NT2/D1 (cell line): ENCODE measurements at regions not wholly inside any gene's neighbourhood (a gene's known extent, or its start where the extent isn't known, plus 50 kb on each side); places are given as distances from the start of the nearest gene placed in this dataset.

Experiments
- DNase-seq: peaks from one replicate; pipeline ENCODE4 v3.0.0-alpha.2; 2011; ENCODE audit warnings: low read depth, low spot score
- H3K27me3 ChIP-seq: 2 replicates; pipeline ENCODE4 v1.6.0; 2011; ENCODE audit warnings: mild to moderate bottlenecking; ENCODE audit not compliant: insufficient read length, insufficient read depth
- H3K36me3 ChIP-seq: 2 replicates; pipeline ENCODE4 v1.6.1; 2011; ENCODE audit warnings: mild to moderate bottlenecking, low read length, mixed read lengths; ENCODE audit not compliant: insufficient read depth, insufficient read length
- H3K4me1 ChIP-seq: 2 replicates; pipeline ENCODE4 v1.5.1; 2011; ENCODE audit not compliant: insufficient read depth, insufficient read length
- H3K4me3 ChIP-seq: 2 replicates; pipeline ENCODE4 v1.5.1; 2011; ENCODE audit warnings: low read depth; ENCODE audit not compliant: insufficient read length
- H3K9ac ChIP-seq: 2 replicates; pipeline ENCODE4 v1.6.0; 2011; ENCODE audit warnings: low read depth; ENCODE audit not compliant: insufficient read length
- H3K9me3 ChIP-seq: 2 replicates; pipeline ENCODE4 v1.5.1; 2011; ENCODE audit warnings: mild to moderate bottlenecking, low read length; ENCODE audit not compliant: insufficient read depth
- SUZ12 ChIP-seq: IDR thresholded peaks from 2 replicates; pipeline ENCODE4 v1.6.1; 2011; ENCODE audit not compliant: insufficient read length, insufficient read depth; ENCODE audit errors: extremely low read depth
- YY1 ChIP-seq: IDR thresholded peaks from 2 replicates; pipeline ENCODE4 v1.6.1; 2011; ENCODE audit not compliant: insufficient read length, insufficient read depth
- ZNF274 ChIP-seq: IDR thresholded peaks from 2 replicates; pipeline ENCODE4 v1.6.1; 2011; ENCODE audit warnings: mild to moderate bottlenecking, low read depth, low read length

DNA sequence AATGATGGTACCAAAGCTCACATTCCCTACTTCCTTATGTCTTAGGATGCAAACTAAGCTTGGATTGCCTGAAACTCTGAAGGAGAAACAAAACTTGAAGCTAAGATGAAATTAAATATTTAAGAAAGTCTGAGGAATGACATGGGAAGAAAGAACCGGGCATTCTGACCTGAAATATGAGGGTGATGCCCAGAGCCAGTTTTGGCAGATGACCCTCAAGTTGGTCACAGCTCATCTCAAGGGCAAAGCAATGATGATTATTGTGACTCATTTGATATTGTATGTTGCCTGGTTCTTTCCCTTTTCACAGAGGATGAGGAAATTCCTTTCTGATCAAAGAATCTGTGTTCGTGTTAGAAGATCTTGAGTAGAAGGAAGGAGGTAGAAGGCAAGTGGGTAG, 96.0 kb upstream of the NHS start:
- no peaks in the 10 kb centered on the region for H3K27me3 ChIP-seq
- TF ChIP-seq SUZ12 (no peak), YY1 (no peak), ZNF274 (no peak)

DNA sequence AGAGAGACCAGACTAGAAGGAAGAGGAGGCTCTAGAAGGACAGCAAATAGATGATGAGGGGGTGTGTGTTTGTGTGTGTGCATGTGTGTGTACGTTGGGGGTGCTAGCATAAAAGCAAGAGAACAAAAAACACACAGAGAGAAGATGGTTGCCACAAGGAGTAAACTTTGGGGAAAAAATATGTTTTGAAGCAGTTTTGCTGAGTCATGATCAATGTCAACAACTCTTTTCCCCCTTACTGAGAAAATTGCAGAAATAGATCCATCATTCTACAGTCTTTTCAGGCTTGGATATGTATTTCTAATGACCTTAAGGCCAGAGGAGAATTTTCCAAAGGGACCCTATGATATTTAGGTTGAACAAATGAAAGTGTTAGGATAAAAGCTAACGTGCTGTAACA, 89.0 kb upstream of the NHS start:
- H3K36me3 ChIP-seq: no peaks in the 10 kb centered on the region
- H3K4me1 ChIP-seq: no peaks in the 10 kb centered on the region
- no peak for DNase-seq
- H3K9me3 ChIP-seq: no peaks in the 10 kb centered on the region
- H3K27me3 ChIP-seq: no peaks in the 10 kb centered on the region
- no peak overlapping the region for H3K4me3 ChIP-seq
- H3K9ac ChIP-seq: no peak overlapping the region
- TF ChIP-seq SUZ12 (no peak), YY1 (no peak), ZNF274 (no peak)

More for the DNA sequence above, 96.0 kb upstream of the NHS start:
- peaks cover 9% of the 10 kb centered on the region; the same call in 1 of the 2 replicates for H3K9me3 ChIP-seq
- H3K9ac ChIP-seq: no peak overlapping the region
- no peak overlapping the region for H3K4me3 ChIP-seq
- no peaks in the 10 kb centered on the region for H3K4me1 ChIP-seq
- no peaks in the 10 kb centered on the region for H3K36me3 ChIP-seq
- DNase-seq: no peak

DNA sequence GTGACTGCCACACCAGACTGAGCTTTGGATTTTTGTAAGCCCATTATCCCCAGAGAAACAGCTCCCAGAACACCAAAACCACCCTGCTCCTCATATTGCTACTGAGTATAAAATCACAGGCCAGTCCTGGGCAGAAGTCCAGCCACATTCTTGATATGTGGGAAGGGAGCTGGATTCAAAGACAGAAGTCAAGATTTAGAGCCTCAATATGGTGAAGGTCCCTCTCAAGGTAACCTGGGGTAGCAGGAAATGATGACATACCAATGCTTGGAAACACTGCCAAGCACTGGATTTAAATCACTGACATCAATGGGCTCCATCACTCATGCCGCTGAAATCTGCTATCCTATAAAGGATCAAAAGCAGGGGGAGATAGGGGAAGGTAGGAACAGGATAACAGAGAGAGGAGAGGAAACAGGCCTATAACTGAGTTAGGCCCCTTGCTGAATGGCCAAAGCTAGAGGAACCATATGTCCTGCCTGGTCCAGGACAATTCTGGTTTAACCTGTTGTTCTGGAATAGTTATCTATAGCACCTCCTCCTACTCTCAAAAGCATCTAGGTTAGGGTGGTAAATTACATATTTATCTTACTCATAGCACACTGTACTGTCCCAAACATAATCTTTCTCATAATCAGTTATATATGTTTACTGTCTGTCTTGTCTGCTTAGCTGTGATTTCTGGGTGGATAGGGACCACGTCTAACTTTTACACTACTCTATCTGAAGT, 83.7 kb upstream of the NHS start:
- TF ChIP-seq ZNF274: no peak
- no peak for TF ChIP-seq YY1
- no peak for TF ChIP-seq SUZ12
- Histone ChIP-seq H3K4me3 (no peak overlapping the region), H3K9ac (no peak overlapping the region), H3K27me3 (no peaks in the 10 kb centered on the region), H3K9me3 (no peaks in the 10 kb centered on the region), H3K36me3 (no peaks in the 10 kb centered on the region), H3K4me1 (peaks cover 3% of the 10 kb centered on the region)
- DNase-seq: no peak

DNA sequence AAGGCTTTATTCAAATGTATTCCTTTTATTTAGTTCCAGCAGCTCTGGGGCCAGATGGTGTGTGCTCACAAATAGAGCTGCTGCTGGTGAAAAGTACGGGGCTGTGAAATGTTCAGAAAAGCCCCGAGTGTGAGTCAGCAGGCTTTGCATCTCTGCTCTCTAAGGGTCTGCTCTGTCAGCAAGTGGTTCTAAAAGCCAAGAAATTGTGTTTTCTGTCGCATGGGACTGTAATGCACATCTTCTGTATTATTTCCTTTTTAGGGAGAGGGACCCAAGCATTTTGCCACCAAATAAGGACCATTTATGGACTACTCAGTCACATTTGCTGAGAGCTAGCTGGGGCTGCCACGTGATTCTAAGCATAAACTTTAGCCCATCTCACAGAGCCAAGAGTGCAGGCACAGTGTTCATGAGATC, 82.9 kb upstream of the NHS start:
- Histone ChIP-seq H3K4me3 (no peak overlapping the region), H3K27me3 (no peaks in the 10 kb centered on the region), H3K4me1 (peaks cover 3% of the 10 kb centered on the region), H3K9me3 (no peaks in the 10 kb centered on the region), H3K36me3 (no peaks in the 10 kb centered on the region), H3K9ac (no peak overlapping the region)
- TF ChIP-seq SUZ12 (no peak), ZNF274 (no peak), YY1 (no peak)
- peak; percentile 22 for DNase-seq

DNA sequence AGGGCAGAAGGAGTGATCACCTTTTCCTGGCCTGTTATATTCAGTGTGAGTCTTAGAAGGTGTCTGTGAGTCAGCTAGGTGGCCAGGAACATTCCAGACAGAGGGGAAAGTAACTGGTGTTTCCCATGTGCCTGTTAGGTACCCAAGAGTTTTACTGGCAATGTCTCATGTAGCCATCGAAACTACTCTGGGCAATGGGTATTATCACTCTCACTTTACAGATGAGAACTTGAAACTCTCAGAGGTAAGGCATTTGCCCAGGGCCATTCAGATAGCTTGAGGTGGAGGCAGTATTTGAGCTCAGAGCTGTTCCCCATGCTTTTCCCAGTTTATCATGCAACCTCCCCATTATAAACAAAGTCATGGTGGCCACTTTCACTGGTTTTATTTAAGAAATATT, 80.4 kb upstream of the NHS start:
- Histone ChIP-seq H3K27me3 (no peaks in the 10 kb centered on the region), H3K4me1 (peaks cover 3% of the 10 kb centered on the region), H3K4me3 (no peak overlapping the region), H3K9me3 (no peaks in the 10 kb centered on the region), H3K36me3 (no peaks in the 10 kb centered on the region), H3K9ac (no peak overlapping the region)
- TF ChIP-seq ZNF274 (no peak), YY1 (no peak), SUZ12 (no peak)
- DNase-seq: no peak

DNA sequence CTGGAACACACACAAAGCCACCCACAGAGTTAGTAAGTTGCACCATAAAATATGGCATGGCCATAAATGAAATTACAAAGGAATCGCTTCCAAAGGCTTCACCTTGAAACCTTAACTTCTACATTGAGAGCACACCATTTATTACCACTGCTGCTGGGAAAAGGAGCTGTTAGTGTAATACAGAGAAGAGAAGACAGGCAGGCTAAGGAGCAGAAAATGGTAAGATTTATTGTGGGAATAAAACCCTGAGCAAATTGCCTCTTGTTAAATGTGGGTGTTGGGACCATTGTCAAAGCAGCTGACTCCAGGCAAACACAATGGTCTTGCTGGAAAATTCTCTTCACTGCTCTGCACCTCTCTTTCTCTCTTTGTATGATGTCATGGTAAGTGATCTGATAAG, 79.2 kb upstream of the NHS start:
- H3K9me3 ChIP-seq: no peaks in the 10 kb centered on the region
- no peak for DNase-seq
- no peak overlapping the region for H3K4me3 ChIP-seq
- no peaks in the 10 kb centered on the region for H3K36me3 ChIP-seq
- H3K9ac ChIP-seq: no peak overlapping the region
- TF ChIP-seq YY1 (no peak), SUZ12 (no peak), ZNF274 (no peak)
- H3K4me1 ChIP-seq: peaks cover 3% of the 10 kb centered on the region
- H3K27me3 ChIP-seq: no peaks in the 10 kb centered on the region

DNA sequence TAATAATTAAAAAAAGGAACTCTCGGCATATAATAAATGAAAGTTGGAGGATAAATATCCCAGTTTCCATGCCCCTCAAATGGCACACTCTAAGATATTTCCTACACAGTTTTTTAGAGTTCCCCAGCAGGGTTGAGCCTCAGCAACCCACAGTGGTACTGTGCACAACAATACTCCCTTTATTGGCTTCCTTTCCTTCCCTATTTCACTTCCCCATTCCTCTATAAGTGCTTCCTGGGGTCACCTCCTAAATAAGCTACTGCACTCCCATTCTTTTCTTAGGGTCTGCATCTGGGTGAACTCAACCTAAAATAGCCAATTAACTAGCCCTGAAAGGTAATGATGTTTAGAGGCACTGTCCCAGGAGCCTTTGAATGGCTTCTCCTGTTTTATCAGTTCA, 76.4 kb upstream of the NHS start:
- no peak overlapping the region for H3K4me3 ChIP-seq
- DNase-seq: no peak
- TF ChIP-seq SUZ12 (no peak), ZNF274 (no peak), YY1 (no peak)
- no peaks in the 10 kb centered on the region for H3K27me3 ChIP-seq
- H3K9ac ChIP-seq: no peak overlapping the region
- no peaks in the 10 kb centered on the region for H3K4me1 ChIP-seq
- no peaks in the 10 kb centered on the region for H3K36me3 ChIP-seq
- no peaks in the 10 kb centered on the region for H3K9me3 ChIP-seq
